ENCODE measurements at regions not wholly inside any gene's neighbourhood (a gene's known extent, or its start where the extent isn't known, plus 50 kb on each side); places are given as distances from the start of the nearest gene placed in this dataset.

GRCh38 chr22:49333206-49333605 is 494.5 kb downstream of the BRD1 start:
- H3K27ac ChIP-seq (ENCODE audit: low read length): no peak overlapping the region
- no peak overlapping the region for H3K9ac ChIP-seq (ENCODE audit: low read length in 2 of 2)
- H3K4me1 ChIP-seq (ENCODE audit: control insufficient read depth, insufficient read depth, low read length): no peaks in the 10 kb centered on the region
- peaks cover 4 to 5% of the 10 kb centered on the region in 2 donors for H3K27me3 ChIP-seq (ENCODE audit: control insufficient read depth in 1 of 2, insufficient read depth in 2 of 2, low read length in 2 of 2)
- H3K4me3 ChIP-seq (ENCODE audit: low read length in 2 of 2): no peak overlapping the region
- H3K36me3 ChIP-seq (ENCODE audit: control insufficient read depth in 2 of 2, insufficient read depth in 2 of 2, low read length in 2 of 2): no peaks in the 10 kb centered on the region
- H3K9me3 ChIP-seq (ENCODE audit: control insufficient read depth in 2 of 2, low read length in 2 of 2): peaks cover 0 to 9% of the 10 kb centered on the region in 2 donors

- Histone ChIP-seq H3K9me3 (ENCODE audit: control insufficient read depth in 2 of 2, low read length in 2 of 2) (peaks cover 0 to 13% of the 10 kb centered on the region in 2 donors), H3K36me3 (ENCODE audit: control insufficient read depth in 2 of 2, insufficient read depth in 2 of 2, low read length in 2 of 2) (no peaks in the 10 kb centered on the region), H3K4me3 (ENCODE audit: low read length in 2 of 2) (no peak overlapping the region), H3K27me3 (ENCODE audit: control insufficient read depth in 1 of 2, insufficient read depth in 2 of 2, low read length in 2 of 2) (peaks cover 4 to 5% of the 10 kb centered on the region in 2 donors), H3K27ac (ENCODE audit: low read length) (no peak overlapping the region), H3K9ac (ENCODE audit: low read length in 2 of 2) (no peak overlapping the region), H3K4me1 (ENCODE audit: control insufficient read depth, insufficient read depth, low read length) (no peaks in the 10 kb centered on the region)
Measured at GRCh38 chr22:49332691-49333090, 495.0 kb downstream of the BRD1 start.

GRCh38 chr22:49331878-49332277 is 495.8 kb downstream of the BRD1 start:
- Histone ChIP-seq H3K27me3 (ENCODE audit: control insufficient read depth in 1 of 2, insufficient read depth in 2 of 2, low read length in 2 of 2) (peaks cover 4 to 5% of the 10 kb centered on the region in 2 donors), H3K9ac (ENCODE audit: low read length in 2 of 2) (no peak overlapping the region), H3K4me3 (ENCODE audit: low read length in 2 of 2) (no peak overlapping the region), H3K4me1 (ENCODE audit: control insufficient read depth, insufficient read depth, low read length) (no peaks in the 10 kb centered on the region), H3K9me3 (ENCODE audit: control insufficient read depth in 2 of 2, low read length in 2 of 2) (peaks cover 7 to 20% of the 10 kb centered on the region in 2 donors), H3K36me3 (ENCODE audit: control insufficient read depth in 2 of 2, insufficient read depth in 2 of 2, low read length in 2 of 2) (no peaks in the 10 kb centered on the region), H3K27ac (ENCODE audit: low read length) (no peak overlapping the region)

GRCh38 chr22:49331223-49331815 is 496.4 kb downstream of the BRD1 start:
- no peak overlapping the region for H3K9ac ChIP-seq (ENCODE audit: low read length in 2 of 2)
- H3K9me3 ChIP-seq (ENCODE audit: control insufficient read depth in 2 of 2, low read length in 2 of 2): peaks cover 10 to 24% of the 10 kb centered on the region in 2 donors
- no peak overlapping the region for H3K27ac ChIP-seq (ENCODE audit: low read length)
- no peak overlapping the region for H3K4me3 ChIP-seq (ENCODE audit: low read length in 2 of 2)
- no peaks in the 10 kb centered on the region for H3K36me3 ChIP-seq (ENCODE audit: control insufficient read depth in 2 of 2, insufficient read depth in 2 of 2, low read length in 2 of 2)
- no peaks in the 10 kb centered on the region for H3K4me1 ChIP-seq (ENCODE audit: control insufficient read depth, insufficient read depth, low read length)
- H3K27me3 ChIP-seq (ENCODE audit: control insufficient read depth in 1 of 2, insufficient read depth in 2 of 2, low read length in 2 of 2): peaks cover 4 to 5% of the 10 kb centered on the region in 2 donors

- Histone ChIP-seq H3K9ac (ENCODE audit: low read length in 2 of 2) (no peak overlapping the region), H3K36me3 (ENCODE audit: control insufficient read depth in 2 of 2, insufficient read depth in 2 of 2, low read length in 2 of 2) (no peaks in the 10 kb centered on the region), H3K9me3 (ENCODE audit: control insufficient read depth in 2 of 2, low read length in 2 of 2) (peaks cover 10 to 25% of the 10 kb centered on the region in 2 donors), H3K27ac (ENCODE audit: low read length) (no peak overlapping the region), H3K27me3 (ENCODE audit: control insufficient read depth in 1 of 2, insufficient read depth in 2 of 2, low read length in 2 of 2) (peaks cover 4 to 5% of the 10 kb centered on the region in 2 donors), H3K4me3 (ENCODE audit: low read length in 2 of 2) (no peak overlapping the region), H3K4me1 (ENCODE audit: control insufficient read depth, insufficient read depth, low read length) (no peaks in the 10 kb centered on the region)
Measured at GRCh38 chr22:49330421-49331222, 497.1 kb downstream of the BRD1 start.

GRCh38 chr22:49329636-49330035 is 498.0 kb downstream of the BRD1 start:
- Histone ChIP-seq H3K27me3 (ENCODE audit: control insufficient read depth in 1 of 2, insufficient read depth in 2 of 2, low read length in 2 of 2) (peaks cover 4 to 5% of the 10 kb centered on the region in 2 donors), H3K4me1 (ENCODE audit: control insufficient read depth, insufficient read depth, low read length) (no peaks in the 10 kb centered on the region), H3K9ac (ENCODE audit: low read length in 2 of 2) (no peak overlapping the region), H3K9me3 (ENCODE audit: control insufficient read depth in 2 of 2, low read length in 2 of 2) (peaks cover 10 to 25% of the 10 kb centered on the region in 2 donors), H3K27ac (ENCODE audit: low read length) (no peak overlapping the region), H3K36me3 (ENCODE audit: control insufficient read depth in 2 of 2, insufficient read depth in 2 of 2, low read length in 2 of 2) (no peaks in the 10 kb centered on the region), H3K4me3 (ENCODE audit: low read length in 2 of 2) (no peak overlapping the region)

DNA sequence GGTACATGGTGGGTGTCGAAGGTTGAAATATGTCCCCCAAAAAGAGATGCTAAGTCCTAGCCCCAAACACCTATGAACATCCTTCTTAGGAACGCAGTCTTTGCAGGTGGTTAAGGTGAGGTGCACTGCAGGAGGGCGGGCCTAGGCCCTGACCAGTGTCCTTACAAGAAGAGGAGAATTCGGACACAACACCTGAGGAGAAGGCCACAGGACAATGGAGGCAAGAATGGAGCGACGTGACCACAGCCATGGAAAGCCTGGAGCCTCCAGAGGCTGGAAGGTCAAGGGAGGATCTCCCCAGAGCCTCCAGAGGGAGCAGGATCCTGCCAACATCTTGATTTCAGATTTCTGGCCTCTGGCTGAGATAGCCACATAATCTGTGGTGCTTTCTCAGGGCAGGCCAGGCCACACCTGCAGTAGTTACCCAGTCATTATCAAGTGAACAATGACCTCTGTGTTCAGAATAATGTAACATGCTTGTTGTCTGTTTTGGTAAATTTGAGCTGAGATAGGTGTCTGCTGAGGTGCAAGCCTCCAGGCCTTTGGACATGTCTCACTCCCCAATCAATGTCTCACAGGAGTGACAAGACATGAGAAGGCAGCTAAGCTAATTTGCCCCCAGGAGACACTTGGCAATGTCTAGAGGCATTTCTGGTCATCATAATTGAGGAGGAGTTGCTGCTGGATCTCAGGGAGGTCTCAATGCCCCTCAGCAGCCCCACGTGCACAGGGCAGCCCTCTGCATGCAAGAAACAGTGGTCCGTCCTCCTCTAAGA is 498.9 kb downstream of the BRD1 start:
- no peak overlapping the region for H3K27ac ChIP-seq (ENCODE audit: low read length)
- H3K36me3 ChIP-seq (ENCODE audit: control insufficient read depth in 2 of 2, insufficient read depth in 2 of 2, low read length in 2 of 2): no peaks in the 10 kb centered on the region

GRCh38 chr22:49328118-49328475 is 499.6 kb downstream of the BRD1 start:
- H3K9me3 ChIP-seq (ENCODE audit: control insufficient read depth in 2 of 2, low read length in 2 of 2): peaks cover 10 to 25% of the 10 kb centered on the region in 2 donors
- peaks cover 9 to 12% of the 10 kb centered on the region in 2 donors for H3K27me3 ChIP-seq (ENCODE audit: control insufficient read depth in 1 of 2, insufficient read depth in 2 of 2, low read length in 2 of 2)
- no peak overlapping the region for H3K4me3 ChIP-seq (ENCODE audit: low read length in 2 of 2)
- H3K36me3 ChIP-seq (ENCODE audit: control insufficient read depth in 2 of 2, insufficient read depth in 2 of 2, low read length in 2 of 2): no peaks in the 10 kb centered on the region
- H3K9ac ChIP-seq (ENCODE audit: low read length in 2 of 2): no peak overlapping the region
- no peaks in the 10 kb centered on the region for H3K4me1 ChIP-seq (ENCODE audit: control insufficient read depth, insufficient read depth, low read length)
- H3K27ac ChIP-seq (ENCODE audit: low read length): no peak overlapping the region

More for the DNA sequence above, 498.9 kb downstream of the BRD1 start:
- no peaks in the 10 kb centered on the region for H3K4me1 ChIP-seq (ENCODE audit: control insufficient read depth, insufficient read depth, low read length)
- H3K4me3 ChIP-seq (ENCODE audit: low read length in 2 of 2): no peak overlapping the region
- H3K9ac ChIP-seq (ENCODE audit: low read length in 2 of 2): no peak overlapping the region
- H3K9me3 ChIP-seq (ENCODE audit: control insufficient read depth in 2 of 2, low read length in 2 of 2): peaks cover 10 to 25% of the 10 kb centered on the region in 2 donors
- peaks cover 7 to 9% of the 10 kb centered on the region in 2 donors for H3K27me3 ChIP-seq (ENCODE audit: control insufficient read depth in 1 of 2, insufficient read depth in 2 of 2, low read length in 2 of 2)

- H3K9ac ChIP-seq (ENCODE audit: low read length in 2 of 2): no peak overlapping the region
- peaks cover 10 to 14% of the 10 kb centered on the region in 2 donors for H3K27me3 ChIP-seq (ENCODE audit: control insufficient read depth in 1 of 2, insufficient read depth in 2 of 2, low read length in 2 of 2)
- no peaks in the 10 kb centered on the region for H3K36me3 ChIP-seq (ENCODE audit: control insufficient read depth in 2 of 2, insufficient read depth in 2 of 2, low read length in 2 of 2)
Measured at GRCh38 chr22:49327411-49328117, 500.1 kb downstream of the BRD1 start.

GRCh38 chr22:49326558-49326957 is 501.1 kb downstream of the BRD1 start:
- Histone ChIP-seq H3K27ac (ENCODE audit: low read length) (no peak overlapping the region), H3K36me3 (ENCODE audit: control insufficient read depth in 2 of 2, insufficient read depth in 2 of 2, low read length in 2 of 2) (no peaks in the 10 kb centered on the region)

More at GRCh38 chr22:49327411-49328117, 500.1 kb downstream of the BRD1 start:
- Histone ChIP-seq H3K4me3 (ENCODE audit: low read length in 2 of 2) (no peak overlapping the region), H3K27ac (ENCODE audit: low read length) (no peak overlapping the region), H3K9me3 (ENCODE audit: control insufficient read depth in 2 of 2, low read length in 2 of 2) (peaks cover 10 to 25% of the 10 kb centered on the region in 2 donors), H3K4me1 (ENCODE audit: control insufficient read depth, insufficient read depth, low read length) (no peaks in the 10 kb centered on the region)

More at GRCh38 chr22:49326558-49326957, 501.1 kb downstream of the BRD1 start:
- Histone ChIP-seq H3K9me3 (ENCODE audit: control insufficient read depth in 2 of 2, low read length in 2 of 2) (peaks cover 10 to 25% of the 10 kb centered on the region in 2 donors), H3K4me1 (ENCODE audit: control insufficient read depth, insufficient read depth, low read length) (no peaks in the 10 kb centered on the region), H3K4me3 (ENCODE audit: low read length in 2 of 2) (no peak overlapping the region), H3K27me3 (ENCODE audit: control insufficient read depth in 1 of 2, insufficient read depth in 2 of 2, low read length in 2 of 2) (peaks cover 13 to 15% of the 10 kb centered on the region in 2 donors), H3K9ac (ENCODE audit: low read length in 2 of 2) (no peak overlapping the region)

Measured in stomach smooth muscle (tissue), 2 donors.